CD14-positive monocyte (primary cell): ENCODE measurements at regions not wholly inside any gene's neighbourhood (a gene's known extent, or its start where the extent isn't known, plus 50 kb on each side); places are given as distances from the start of the nearest gene placed in this dataset.

Experiments used
- DNase-seq, 3 donors: peaks; one replicate each; pipeline ENCODE4 v3.0.0-alpha.2; 2011 to 2022
- H2AFZ ChIP-seq: 2 replicates; pipeline ENCODE4 v1.6.0; 2012; ENCODE audit warnings: mild to moderate bottlenecking, low read depth, low read length, inconsistent platforms; ENCODE audit not compliant: insufficient read depth, poor library complexity, severe bottlenecking
- H3K27ac ChIP-seq, 2 donors: 1 replicate in 1 of 2; 2 replicates in 1 of 2; pipeline ENCODE4 v1.5.1; 2012 to 2013; ENCODE audit warnings: low read length in 2 of 2, control low read depth in 1 of 2, inconsistent platforms in 1 of 2, low read depth in 1 of 2, mild to moderate bottlenecking in 1 of 2
- H3K27me3 ChIP-seq, 2 donors: one replicate each; pipeline versions ENCODE4 v1.6.0 to v1.6.1; 2011 to 2013; ENCODE audit warnings: low read length in 2 of 2; ENCODE audit not compliant: control insufficient read depth in 2 of 2, insufficient read depth in 2 of 2
- H3K36me3 ChIP-seq, 2 donors: replicated peaks in 1 of 2; 1 replicate in 1 of 2; 2 replicates in 1 of 2; pipeline versions ENCODE4 v1.5.1 to v1.6.1; 2012 to 2013; ENCODE audit warnings: low read length in 2 of 2, control low read depth in 1 of 2, inconsistent platforms in 1 of 2, mild to moderate bottlenecking in 1 of 2; ENCODE audit not compliant: insufficient read depth in 2 of 2, control insufficient read depth in 1 of 2
- H3K4me1 ChIP-seq, 2 donors: 1 replicate in 1 of 2; 2 replicates in 1 of 2; pipeline versions ENCODE4 v1.5.1 to v1.6.1; 2012 to 2013; ENCODE audit warnings: low read length in 2 of 2, control low read depth in 1 of 2, inconsistent platforms in 1 of 2, mild to moderate bottlenecking in 1 of 2, moderate library complexity in 1 of 2; ENCODE audit not compliant: insufficient read depth in 2 of 2, control insufficient read depth in 1 of 2
- H3K4me2 ChIP-seq: replicated peaks from 2 replicates; pipeline ENCODE3; 2012; ENCODE audit warnings: low read length, moderate library complexity, mild to moderate bottlenecking; ENCODE audit not compliant: poor library complexity, severe bottlenecking; ENCODE audit errors: extremely low read depth
- H3K4me3 ChIP-seq, 3 experiments: fragments of 200-600 bp in 1 of 3; sonication (generic) in 1 of 3; replicated peaks in 1 of 3; 1 replicate in 2 of 3; 2 replicates in 1 of 3; pipeline ENCODE4 v1.5.1; 2011 to 2013; ENCODE audit warnings: low read length in 3 of 3, mild to moderate bottlenecking in 3 of 3, control low read depth in 2 of 3, low read depth in 2 of 3, inconsistent platforms in 1 of 3, moderate library complexity in 1 of 3
- H3K79me2 ChIP-seq: 2 replicates; pipeline ENCODE4 v1.6.0; 2012; ENCODE audit warnings: mild to moderate bottlenecking, control low read depth, inconsistent platforms, low read length, moderate library complexity; ENCODE audit not compliant: insufficient read depth
- H3K9ac ChIP-seq: 2 replicates; pipeline ENCODE4 v1.6.0; 2017; ENCODE audit warnings: low read length, mild to moderate bottlenecking; ENCODE audit not compliant: insufficient read depth, poor library complexity, severe bottlenecking
- H3K9me3 ChIP-seq, 2 donors: replicated peaks in 1 of 2; 1 replicate in 1 of 2; 2 replicates in 1 of 2; pipeline versions ENCODE4 v1.5.1 to v1.6.1; 2012 to 2013; ENCODE audit warnings: low read length in 2 of 2, control low read depth in 1 of 2; ENCODE audit not compliant: control insufficient read depth in 1 of 2, insufficient read depth in 1 of 2
- H4K20me1 ChIP-seq: 2 replicates; pipeline ENCODE4 v1.6.0; 2012; ENCODE audit warnings: mild to moderate bottlenecking, low read length, control low read depth, moderate library complexity; ENCODE audit not compliant: insufficient read depth
- H3K27ac Mint-ChIP-seq, 7 donors: one replicate each; pipeline ENCODE4 v1.8.0; 2020; ENCODE audit warnings: mild to moderate bottlenecking in 7 of 7, mixed read lengths in 7 of 7, moderate library complexity in 6 of 7, inconsistent platforms in 2 of 7
- H3K27me3 Mint-ChIP-seq, 3 donors: one replicate each; pipeline ENCODE4 v1.8.0; 2021 to 2022; ENCODE audit warnings: low read depth in 3 of 3, mild to moderate bottlenecking in 3 of 3, mixed read lengths in 3 of 3, moderate library complexity in 3 of 3, inconsistent platforms in 1 of 3
- H3K36me3 Mint-ChIP-seq, 2 donors: one replicate each; pipeline ENCODE4 v1.8.0; 2020; ENCODE audit warnings: mixed read lengths in 2 of 2, inconsistent platforms in 1 of 2, mild to moderate bottlenecking in 1 of 2
- H3K4me1 Mint-ChIP-seq: one replicate; pipeline ENCODE4 v1.8.0; 2020; ENCODE audit warnings: mild to moderate bottlenecking, mixed read lengths
- H3K4me3 Mint-ChIP-seq, 2 donors: one replicate each; pipeline ENCODE4 v1.8.0; 2020; ENCODE audit warnings: mild to moderate bottlenecking in 2 of 2, mixed read lengths in 2 of 2, moderate library complexity in 1 of 2
- H3K9me3 Mint-ChIP-seq, 7 donors: one replicate each; pipeline ENCODE4 v1.8.0; 2020 to 2022; ENCODE audit warnings: mixed read lengths in 7 of 7, mild to moderate bottlenecking in 6 of 7, moderate library complexity in 6 of 7, inconsistent platforms in 2 of 7
- CTCF ChIP-seq: fragments of 200-600 bp; IDR thresholded peaks from one replicate; pipeline ENCODE4 v1.8.0; 2022; ENCODE audit warnings: antibody characterized with exemption, mild to moderate bottlenecking
- WGBS: methylation state at CpG from one replicate; pipeline ENCODE4 v1.1.5; 2013; ENCODE audit warnings: missing lambda C conversion rate; ENCODE audit not compliant: insufficient coverage; 5-methylcytosine and 5-hydroxymethylcytosine counted together
- intact Hi-C, 2 donors: fragments of 100-400 bp; cut with micrococcal nuclease; formaldehyde crosslinking; loops; one replicate each; pipeline versions ENCODE4 v1.15.0 to v1.15.1; 2023

- no peak for TF ChIP-seq CTCF
- Histone ChIP-seq H4K20me1 (no peaks in the 10 kb centered on the region), H3K4me3 (no peak overlapping the region), H3K27ac (no peak overlapping the region), H3K27me3 (no peaks in the 10 kb centered on the region), H3K79me2 (no peaks in the 10 kb centered on the region), H3K4me2 (no peak overlapping the region), H3K9me3 (no peaks in the 10 kb centered on the region), H3K4me1 (no peaks in the 10 kb centered on the region), H3K9ac (no peak overlapping the region), H2AFZ (no peak overlapping the region), H3K36me3 (no peaks in the 10 kb centered on the region)
- Mint-ChIP-seq H3K4me1 (no peaks in the 10 kb centered on the region), H3K27ac (no peak overlapping the region), H3K9me3 (peaks cover 0 to 13% (median 4%) of the 10 kb centered on the region in 7 donors), H3K4me3 (no peak overlapping the region), H3K27me3 (no peaks in the 10 kb centered on the region), H3K36me3 (no peaks in the 10 kb centered on the region)
- no CpG with 5 or more reads among the region's 2 CpGs for WGBS
- intact Hi-C loops: no loop called here
- no peak for DNase-seq
These were observed 344.2 kb downstream of the HDGFL1 start for GRCh38 chr6:22913612-22914011.

DNA sequence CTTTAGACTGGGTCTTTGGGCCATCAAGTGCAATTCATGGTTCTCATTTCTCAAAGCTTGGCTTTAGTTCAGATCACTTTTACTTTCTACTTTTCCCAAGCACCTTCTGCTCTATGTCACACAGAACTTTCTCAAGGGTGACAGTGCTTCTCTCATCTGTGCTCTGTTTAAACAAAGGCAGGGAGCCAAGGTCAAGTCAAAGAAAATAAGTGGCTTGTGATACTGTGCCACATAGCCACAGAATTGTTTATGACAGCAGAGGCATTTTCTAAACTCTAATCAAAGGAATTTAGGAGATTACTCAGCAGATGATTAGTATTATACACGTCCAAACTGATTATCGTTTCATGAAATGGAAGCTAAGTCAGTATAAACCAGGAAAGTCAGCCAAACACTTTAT, 348.0 kb downstream of the HDGFL1 start:
- H3K27me3 Mint-ChIP-seq: no peaks in the 10 kb centered on the region
- Histone ChIP-seq H3K4me3 (no peak overlapping the region), H3K4me1 (no peaks in the 10 kb centered on the region), H4K20me1 (no peaks in the 10 kb centered on the region), H3K27ac (no peak overlapping the region), H3K79me2 (no peaks in the 10 kb centered on the region), H3K9me3 (no peaks in the 10 kb centered on the region), H2AFZ (no peak overlapping the region), H3K9ac (no peak overlapping the region), H3K27me3 (no peaks in the 10 kb centered on the region), H3K4me2 (no peak overlapping the region), H3K36me3 (no peaks in the 10 kb centered on the region)
- intact Hi-C loops: no loop called here
- no peak overlapping the region for H3K4me3 Mint-ChIP-seq
- DNase-seq: no peak
- H3K27ac Mint-ChIP-seq: no peak overlapping the region
- no peak for TF ChIP-seq CTCF
- WGBS: no CpG with 5 or more reads among the region's 2 CpGs
- H3K36me3 Mint-ChIP-seq: no peaks in the 10 kb centered on the region
- peaks cover 2 to 7% (median 4%) of the 10 kb centered on the region in 7 donors for H3K9me3 Mint-ChIP-seq
- no peaks in the 10 kb centered on the region for H3K4me1 Mint-ChIP-seq
